KBM-7 (cell line): ENCODE measurements at regions not wholly inside any gene's neighbourhood (a gene's known extent, or its start where the extent isn't known, plus 50 kb on each side); places are given as distances from the start of the nearest gene placed in this dataset.

ENCODE experiments used
- DNase-seq: peaks from one replicate; pipeline ENCODE4 v3.0.0-alpha.2; 2015
- in situ Hi-C: fragments of 300-500 bp; cut with MboI; formaldehyde crosslinking; loops from 2 replicates; pipeline ENCODE4 v1.14.3; 2020; ENCODE audit warnings: low sequenced_read_pairs, low pct_unique_long_range_greater_than_20kb, mixed read lengths

- in situ Hi-C loops: no loop called here
- DNase-seq: peak; percentile 30
Measured at GRCh38 chr7:50962962-50963374, 180.3 kb upstream of the GRB10 start.

- DNase-seq: no peak
- in situ Hi-C loops: no loop called here
Measured at GRCh38 chr7:50962281-50962883, 179.7 kb upstream of the GRB10 start.

- DNase-seq: no peak
- in situ Hi-C loops: no loop called here
Measured at GRCh38 chr7:50960621-50961310, 178.1 kb upstream of the GRB10 start.

GRCh38 chr7:50959991-50960390 lies 177.3 kb upstream of the GRB10 start:
- DNase-seq: no peak
- in situ Hi-C loops: no loop called here

- in situ Hi-C loops: no loop called here
- DNase-seq: no peak
Measured at GRCh38 chr7:50959560-50959959, 176.9 kb upstream of the GRB10 start.

- DNase-seq: no peak
- in situ Hi-C loops: no loop called here
Measured at GRCh38 chr7:50957855-50958254, 175.2 kb upstream of the GRB10 start.

- DNase-seq: no peak
- in situ Hi-C loops: no loop called here
Measured at GRCh38 chr7:50957431-50957830, 174.7 kb upstream of the GRB10 start.

GRCh38 chr7:50956522-50957155 lies 173.9 kb upstream of the GRB10 start:
- DNase-seq: no peak
- in situ Hi-C loops: no loop called here

GRCh38 chr7:50954716-50955115 lies 172.0 kb upstream of the GRB10 start:
- no peak for DNase-seq
- in situ Hi-C loops: no loop called here

GRCh38 chr7:50954245-50954644 lies 171.5 kb upstream of the GRB10 start:
- in situ Hi-C loops: no loop called here
- no peak for DNase-seq

- in situ Hi-C loops: no loop called here
- DNase-seq: no peak
Measured at GRCh38 chr7:50953820-50954219, 171.1 kb upstream of the GRB10 start.

- in situ Hi-C loops: no loop called here
Measured at GRCh38 chr7:50953303-50953702, 170.6 kb upstream of the GRB10 start.

GRCh38 chr7:50952544-50952943 lies 169.8 kb upstream of the GRB10 start:
- DNase-seq: no peak
- in situ Hi-C loops: no loop called here

More at GRCh38 chr7:50953303-50953702, 170.6 kb upstream of the GRB10 start:
- no peak for DNase-seq

GRCh38 chr7:50952120-50952519 lies 169.4 kb upstream of the GRB10 start:
- in situ Hi-C loops: no loop called here

GRCh38 chr7:50943482-50943881 lies 160.8 kb upstream of the GRB10 start:
- in situ Hi-C loops: no loop called here
- no peak for DNase-seq

More at GRCh38 chr7:50952120-50952519, 169.4 kb upstream of the GRB10 start:
- no peak for DNase-seq

GRCh38 chr7:50941525-50941924 lies 158.8 kb upstream of the GRB10 start:
- in situ Hi-C loops: no loop called here
- no peak for DNase-seq

GRCh38 chr7:50940621-50941020 lies 157.9 kb upstream of the GRB10 start:
- no peak for DNase-seq

GRCh38 chr7:50939021-50939420 lies 156.3 kb upstream of the GRB10 start:
- in situ Hi-C loops: no loop called here
- DNase-seq: no peak

More at GRCh38 chr7:50940621-50941020, 157.9 kb upstream of the GRB10 start:
- in situ Hi-C loops: no loop called here

- DNase-seq: no peak
- in situ Hi-C loops: no loop called here
Measured at GRCh38 chr7:50937727-50938126, 155.0 kb upstream of the GRB10 start.

GRCh38 chr7:50926049-50926448 lies 143.4 kb upstream of the GRB10 start:
- no peak for DNase-seq
- in situ Hi-C loops: no loop called here
